Osteoblast (primary cell): ENCODE measurements at regions not wholly inside any gene's neighbourhood (a gene's known extent, or its start where the extent isn't known, plus 50 kb on each side); places are given as distances from the start of the nearest gene placed in this dataset.

Experiments
- DNase-seq: peaks from one replicate; pipeline ENCODE4 v3.0.0; 2011; ENCODE audit warnings: low spot score, mixed read lengths; ENCODE audit not compliant: insufficient read length; ENCODE audit errors: missing footprints
- H2AFZ ChIP-seq: 2 replicates; pipeline ENCODE4 v1.6.0; 2011; ENCODE audit warnings: mild to moderate bottlenecking, low read length
- H3K27ac ChIP-seq: 2 replicates; pipeline ENCODE4 v1.5.1; 2011; ENCODE audit warnings: mild to moderate bottlenecking, low read depth, low read length, moderate library complexity
- H3K27me3 ChIP-seq: 2 replicates; pipeline ENCODE4 v1.6.0; 2012; ENCODE audit warnings: mild to moderate bottlenecking, control low read depth, inconsistent platforms, low read length, moderate library complexity; ENCODE audit not compliant: insufficient read depth
- H3K36me3 ChIP-seq: 2 replicates; pipeline ENCODE4 v1.5.1; 2011; ENCODE audit warnings: mild to moderate bottlenecking, low read length, control low read depth, moderate library complexity; ENCODE audit not compliant: insufficient read depth
- H3K4me1 ChIP-seq: 2 replicates; pipeline ENCODE4 v1.5.1; 2011; ENCODE audit warnings: mild to moderate bottlenecking, low read length, control low read depth, moderate library complexity; ENCODE audit not compliant: insufficient read depth
- H3K4me2 ChIP-seq: 2 replicates; pipeline ENCODE4 v1.6.0; 2011; ENCODE audit warnings: mild to moderate bottlenecking, low read length; ENCODE audit not compliant: insufficient read depth
- H3K4me3 ChIP-seq: fragments of 200-600 bp; sonication (generic); 3 replicates; pipeline ENCODE4 v1.5.1; 2012; ENCODE audit warnings: mild to moderate bottlenecking, low read length, inconsistent platforms; ENCODE audit not compliant: insufficient read depth
- H3K79me2 ChIP-seq: 2 replicates; pipeline ENCODE4 v1.6.0; 2012; ENCODE audit warnings: mild to moderate bottlenecking, low read length, control low read depth, inconsistent platforms; ENCODE audit not compliant: insufficient read depth
- H3K9me3 ChIP-seq: 2 replicates; pipeline ENCODE4 v1.5.1; 2011; ENCODE audit warnings: low read depth, low read length, control low read depth
- H4K20me1 ChIP-seq: 2 replicates; pipeline ENCODE4 v1.6.0; 2012; ENCODE audit warnings: mild to moderate bottlenecking, low read length, control low read depth; ENCODE audit not compliant: insufficient read depth
- CTCF ChIP-seq: IDR thresholded peaks from 2 replicates; pipeline ENCODE4 v1.5.1; 2011; ENCODE audit warnings: mild to moderate bottlenecking, low read depth, low read length, moderate library complexity; ENCODE audit errors: extremely low read depth

GRCh38 chr1:218863987-218864386 lies 309.7 kb upstream of the LYPLAL1 start:
- H2AFZ ChIP-seq = no peak overlapping the region
- no peak overlapping the region for H3K4me2 ChIP-seq
- peaks cover 10% of the 10 kb centered on the region for H3K4me1 ChIP-seq
- no peaks in the 10 kb centered on the region for H3K9me3 ChIP-seq
- no peaks in the 10 kb centered on the region for H3K36me3 ChIP-seq
- H3K79me2 ChIP-seq = no peaks in the 10 kb centered on the region
- no peaks in the 10 kb centered on the region for H4K20me1 ChIP-seq
- H3K27me3 ChIP-seq = no peaks in the 10 kb centered on the region
- H3K4me3 ChIP-seq = no peak overlapping the region
- TF ChIP-seq CTCF = no peak
- no peak overlapping the region for H3K27ac ChIP-seq
- DNase-seq = no peak

- DNase-seq = peak; percentile 66
- Histone ChIP-seq H3K4me2 (no peak overlapping the region), H3K36me3 (no peaks in the 10 kb centered on the region), H3K9me3 (no peaks in the 10 kb centered on the region), H2AFZ (no peak overlapping the region), H3K27me3 (no peaks in the 10 kb centered on the region), H3K4me3 (no peak overlapping the region), H3K27ac (no peak overlapping the region), H3K4me1 (peaks cover 10% of the 10 kb centered on the region), H4K20me1 (no peaks in the 10 kb centered on the region), H3K79me2 (no peaks in the 10 kb centered on the region)
- TF ChIP-seq CTCF = no peak
Measured at GRCh38 chr1:218865591-218865990, 308.1 kb upstream of the LYPLAL1 start.

- no peaks in the 10 kb centered on the region for H3K79me2 ChIP-seq
- no peak overlapping the region for H3K27ac ChIP-seq
- no peak overlapping the region for H2AFZ ChIP-seq
- no peaks in the 10 kb centered on the region for H4K20me1 ChIP-seq
- H3K27me3 ChIP-seq = no peaks in the 10 kb centered on the region
- no peaks in the 10 kb centered on the region for H3K36me3 ChIP-seq
- H3K4me3 ChIP-seq = no peak overlapping the region
- peaks cover 10% of the 10 kb centered on the region for H3K4me1 ChIP-seq
- H3K4me2 ChIP-seq = no peak overlapping the region
- H3K9me3 ChIP-seq = no peaks in the 10 kb centered on the region
- DNase-seq = no peak
- no peak for TF ChIP-seq CTCF
Measured at GRCh38 chr1:218866507-218866906, 307.2 kb upstream of the LYPLAL1 start.

GRCh38 chr1:218867066-218867465 lies 306.6 kb upstream of the LYPLAL1 start:
- no peak overlapping the region for H2AFZ ChIP-seq
- H3K9me3 ChIP-seq = no peaks in the 10 kb centered on the region
- no peak for DNase-seq
- H4K20me1 ChIP-seq = no peaks in the 10 kb centered on the region
- H3K4me2 ChIP-seq = no peak overlapping the region
- H3K4me3 ChIP-seq = no peak overlapping the region
- no peaks in the 10 kb centered on the region for H3K79me2 ChIP-seq
- H3K36me3 ChIP-seq = no peaks in the 10 kb centered on the region
- no peaks in the 10 kb centered on the region for H3K27me3 ChIP-seq
- H3K4me1 ChIP-seq = peaks cover 10% of the 10 kb centered on the region
- TF ChIP-seq CTCF = no peak
- no peak overlapping the region for H3K27ac ChIP-seq
